ENCODE measurements at regions not wholly inside any gene's neighbourhood (a gene's known extent, or its start where the extent isn't known, plus 50 kb on each side); places are given as distances from the start of the nearest gene placed in this dataset.

- Histone ChIP-seq H3K4me1 (no peaks in the 10 kb centered on the region), H3K9me3 (peaks cover 3% of the 10 kb centered on the region; the same call in 1 of the 3 replicates), H3K4me3 (no peak overlapping the region), H3K27ac (no peak overlapping the region), H3K4me2 (no peak overlapping the region)
- WGBS (ENCODE audit: missing lambda C conversion rate) = 4% methylated on average over 1 of the region's 1 CpG
- no peak for FAIRE-seq
- TF ChIP-seq EHF (CRISPR knock-in tag; IDR thresholded peaks at IDR 0.05) (no peak), FOSB (CRISPR knock-in tag; IDR thresholded peaks at IDR 0.05) (no peak), NPAS2 (CRISPR knock-in tag; IDR thresholded peaks at IDR 0.05; ENCODE audit: borderline replicate concordance) (no peak), HOXB5 (CRISPR knock-in tag; IDR thresholded peaks at IDR 0.05) (no peak), KDM1A (IDR thresholded peaks at IDR 0.05; ENCODE audit: low read depth) (no peak), HES2 (IDR thresholded peaks at IDR 0.05) (no peak), CEBPB (IDR thresholded peaks at IDR 0.05) (no peak)
- ChIA-PET POLR2A (no interaction called here), CTCF (no interaction called here)
- DNase-seq (ENCODE audit: low read depth in 1 of 2, low spot score in 1 of 2) = no peak
- ATAC-seq = no peak
Measured at GRCh38 chrX:858542-859078, 228.0 kb downstream of the SHOX start.

- CTCF ChIA-PET = no interaction called here
- TF ChIP-seq SREBF2 (IDR thresholded peaks at IDR 0.05) (no peak), HOXB5 (CRISPR knock-in tag; IDR thresholded peaks at IDR 0.05) (no peak), EHF (CRISPR knock-in tag; IDR thresholded peaks at IDR 0.05) (no peak), MAFK (IDR thresholded peaks at IDR 0.05; ENCODE audit: partially characterized antibody) (no peak), TP53 (CRISPR knock-in tag; IDR thresholded peaks at IDR 0.05) (no peak), HEYL (CRISPR knock-in tag; IDR thresholded peaks at IDR 0.05) (no peak), TFCP2L1 (CRISPR knock-in tag; IDR thresholded peaks at IDR 0.05) (no peak), BCL3 (IDR thresholded peaks at IDR 0.05) (no peak), CBX2 (IDR thresholded peaks at IDR 0.05; ENCODE audit: borderline replicate concordance, low read depth) (no peak), CHD2 (IDR thresholded peaks at IDR 0.05; ENCODE audit: low read length, partially characterized antibody) (no peak), RFX5 (IDR thresholded peaks at IDR 0.05) (no peak), ZFP36 (IDR thresholded peaks at IDR 0.05; ENCODE audit: borderline replicate concordance, partially characterized antibody) (no peak), FOSL2 (IDR thresholded peaks at IDR 0.05) (no peak), FOSL2 (CRISPR knock-in tag; IDR thresholded peaks at IDR 0.05) (no peak), CTCF (IDR thresholded peaks at IDR 0.05) (no peak), FOXS1 (CRISPR knock-in tag; IDR thresholded peaks at IDR 0.05) (no peak), HDAC2 (IDR thresholded peaks at IDR 0.05) (no peak)
- FAIRE-seq (no peak), DNase-seq (ENCODE audit: low read depth in 1 of 2, low spot score in 1 of 2) (no peak), ATAC-seq (no peak)
- Histone ChIP-seq H3K4me3 (peak overlapping the region; percentile 28; the same call in 2 of the 3 replicates), H3K4me2 (peak overlapping the region; percentile 66), H3K9me3 (peaks cover 3% of the 10 kb centered on the region; the same call in 1 of the 3 replicates), H3K27ac (no peak overlapping the region), H3K4me1 (no peaks in the 10 kb centered on the region)
- 5% methylated on average over 5 of the region's 5 CpGs for WGBS (ENCODE audit: missing lambda C conversion rate)
- POLR2A ChIA-PET = no interaction called here
Measured at GRCh38 chrX:857376-857775, 226.8 kb downstream of the SHOX start.
